ENCODE measurements at regions not wholly inside any gene's neighbourhood (a gene's known extent, or its start where the extent isn't known, plus 50 kb on each side); places are given as distances from the start of the nearest gene placed in this dataset.

DNA sequence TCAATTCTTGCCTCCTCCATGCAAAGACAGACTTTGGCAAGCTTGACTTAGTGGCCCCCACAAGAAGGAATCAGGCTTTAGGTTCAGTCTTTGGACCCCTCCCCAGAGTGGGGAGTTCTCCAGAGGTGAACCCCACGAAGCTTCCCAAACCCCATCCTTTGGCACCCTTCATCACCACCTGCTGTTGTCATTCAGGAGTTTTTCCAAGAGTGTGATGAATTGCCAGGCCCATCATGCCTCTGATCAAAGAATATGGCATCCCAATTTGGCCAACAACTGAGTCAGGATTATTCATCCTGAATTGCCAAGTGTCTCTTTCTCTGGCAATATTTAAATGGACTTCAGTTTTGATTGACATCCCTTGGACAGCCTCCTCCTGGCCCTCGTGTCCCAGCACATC lies 404.7 kb upstream of the MKI67 start:
- TF ChIP-seq, protein P1, sequence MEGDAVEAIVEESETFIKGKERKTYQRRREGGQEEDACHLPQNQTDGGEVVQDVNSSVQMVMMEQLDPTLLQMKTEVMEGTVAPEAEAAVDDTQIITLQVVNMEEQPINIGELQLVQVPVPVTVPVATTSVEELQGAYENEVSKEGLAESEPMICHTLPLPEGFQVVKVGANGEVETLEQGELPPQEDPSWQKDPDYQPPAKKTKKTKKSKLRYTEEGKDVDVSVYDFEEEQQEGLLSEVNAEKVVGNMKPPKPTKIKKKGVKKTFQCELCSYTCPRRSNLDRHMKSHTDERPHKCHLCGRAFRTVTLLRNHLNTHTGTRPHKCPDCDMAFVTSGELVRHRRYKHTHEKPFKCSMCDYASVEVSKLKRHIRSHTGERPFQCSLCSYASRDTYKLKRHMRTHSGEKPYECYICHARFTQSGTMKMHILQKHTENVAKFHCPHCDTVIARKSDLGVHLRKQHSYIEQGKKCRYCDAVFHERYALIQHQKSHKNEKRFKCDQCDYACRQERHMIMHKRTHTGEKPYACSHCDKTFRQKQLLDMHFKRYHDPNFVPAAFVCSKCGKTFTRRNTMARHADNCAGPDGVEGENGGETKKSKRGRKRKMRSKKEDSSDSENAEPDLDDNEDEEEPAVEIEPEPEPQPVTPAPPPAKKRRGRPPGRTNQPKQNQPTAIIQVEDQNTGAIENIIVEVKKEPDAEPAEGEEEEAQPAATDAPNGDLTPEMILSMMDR (IDR thresholded peaks at IDR 0.05): no peak
- no peak for TF ChIP-seq EZH2 (IDR thresholded peaks at IDR 0.05)
